H1 (cell line): ENCODE measurements at regions not wholly inside any gene's neighbourhood (a gene's known extent, or its start where the extent isn't known, plus 50 kb on each side); places are given as distances from the start of the nearest gene placed in this dataset.

Experiments
- CEBPB ChIP-seq: IDR thresholded peaks from 2 replicates; pipeline ENCODE4 v1.6.1; 2012; ENCODE audit warnings: low read depth, low read length
- CTCF ChIP-seq, 3 experiments: IDR thresholded peaks; 1 replicate in 2 of 3; 2 replicates in 1 of 3; pipeline versions ENCODE4 v1.5.1 to v1.6.1; 2011; ENCODE audit warnings: low read length in 3 of 3, mild to moderate bottlenecking in 3 of 3, inconsistent platforms in 2 of 3, low read depth in 1 of 3, moderate library complexity in 1 of 3; ENCODE audit not compliant: insufficient read depth in 1 of 3; ENCODE audit errors: control extremely low read depth in 1 of 3
- EZH2 ChIP-seq: fragments of 200-600 bp; sonication (generic); IDR thresholded peaks from 2 replicates; pipeline ENCODE4 v1.7.1; 2012; ENCODE audit warnings: low read depth, mild to moderate bottlenecking, moderate library complexity, low read length, inconsistent platforms; ENCODE audit not compliant: severe bottlenecking
- RAD21 ChIP-seq, 2 experiments: IDR thresholded peaks in 1 of 2; conservative IDR thresholded peaks in 1 of 2; 2 replicates each; pipeline ENCODE4 v1.6.1; 2011; ENCODE audit warnings: low read depth in 2 of 2, low read length in 2 of 2, improper control_type of control experiment in 1 of 2, inconsistent platforms in 1 of 2, mild to moderate bottlenecking in 1 of 2, moderate library complexity in 1 of 2

DNA sequence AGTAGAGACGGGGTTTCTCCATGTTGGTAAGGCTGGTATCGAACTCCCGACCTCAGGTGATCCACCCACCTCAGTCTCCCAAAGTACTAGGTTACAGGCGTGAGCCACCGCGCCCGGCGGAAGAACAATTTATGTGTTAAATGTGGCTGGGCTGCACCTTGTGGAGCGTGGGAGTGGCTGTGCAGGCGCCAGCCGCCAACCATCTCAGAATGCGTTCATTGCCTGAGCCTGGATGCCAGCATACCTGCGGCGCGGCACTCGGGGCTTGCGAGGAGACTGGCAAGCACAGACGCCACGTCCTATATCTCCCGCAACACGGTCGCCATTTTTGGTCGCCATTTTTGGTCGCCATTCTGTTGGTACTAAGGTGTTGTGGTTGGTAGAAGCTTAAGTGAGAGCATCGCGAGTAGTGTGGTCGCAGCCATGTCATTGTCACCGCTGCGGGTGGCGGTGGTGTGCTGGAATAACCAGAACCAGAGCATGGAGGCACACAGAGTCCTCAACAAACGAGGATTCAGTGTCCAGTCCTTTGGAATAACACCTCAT is 193.6 kb upstream of the HTR2C start:
- TF ChIP-seq RAD21 (IDR thresholded peaks at IDR 0.05 in 1 of 2, conservative IDR thresholded peaks at IDR 0.05 in 1 of 2; ENCODE audit: low read depth in 2 of 2, low read length in 2 of 2) = no peak
- no peak for TF ChIP-seq CTCF (IDR thresholded peaks at IDR 0.05; ENCODE audit: control extremely low read depth in 1 of 3, insufficient read depth in 1 of 3, low read depth in 1 of 3, low read length in 3 of 3)
- TF ChIP-seq CEBPB = no peak
- no peak for TF ChIP-seq EZH2
